HL-60 (cell line): ENCODE measurements at regions not wholly inside any gene's neighbourhood (a gene's known extent, or its start where the extent isn't known, plus 50 kb on each side); places are given as distances from the start of the nearest gene placed in this dataset.

Source experiments
- CTCF ChIP-seq: IDR thresholded peaks from one replicate; pipeline ENCODE4 v1.5.1; 2011; ENCODE audit warnings: low read length, control low read depth, inconsistent platforms; ENCODE audit not compliant: insufficient read depth
- POLR2AphosphoS5 ChIP-seq: IDR thresholded peaks from 2 replicates; pipeline ENCODE4 v1.6.1; 2012; ENCODE audit warnings: low read depth

- no peak for TF ChIP-seq POLR2AphosphoS5
- no peak for TF ChIP-seq CTCF
Observed at GRCh38 chr11:98029832-98030231, 990.9 kb upstream of the CNTN5 start.
